H1 (cell line): ENCODE measurements at regions not wholly inside any gene's neighbourhood (a gene's known extent, or its start where the extent isn't known, plus 50 kb on each side); places are given as distances from the start of the nearest gene placed in this dataset.

Experiments used
- CBX5 ChIP-seq: fragments of 300-800, 300-1000 bp; sonication (generic); IDR thresholded peaks from 2 replicates; pipeline ENCODE4 v1.7.1; 2016; ENCODE audit warnings: antibody characterized with exemption, low read length, low read depth
- HDAC2 ChIP-seq, 2 experiments: fragments of 300-600 bp in 1 of 2; sonication (generic) in 1 of 2; IDR thresholded peaks; 2 replicates each; pipeline ENCODE4 v1.6.1; 2011 to 2012; ENCODE audit warnings: low read depth in 2 of 2, low read length in 2 of 2, mild to moderate bottlenecking in 2 of 2, moderate library complexity in 2 of 2, borderline replicate concordance in 1 of 2, inconsistent platforms in 1 of 2

DNA sequence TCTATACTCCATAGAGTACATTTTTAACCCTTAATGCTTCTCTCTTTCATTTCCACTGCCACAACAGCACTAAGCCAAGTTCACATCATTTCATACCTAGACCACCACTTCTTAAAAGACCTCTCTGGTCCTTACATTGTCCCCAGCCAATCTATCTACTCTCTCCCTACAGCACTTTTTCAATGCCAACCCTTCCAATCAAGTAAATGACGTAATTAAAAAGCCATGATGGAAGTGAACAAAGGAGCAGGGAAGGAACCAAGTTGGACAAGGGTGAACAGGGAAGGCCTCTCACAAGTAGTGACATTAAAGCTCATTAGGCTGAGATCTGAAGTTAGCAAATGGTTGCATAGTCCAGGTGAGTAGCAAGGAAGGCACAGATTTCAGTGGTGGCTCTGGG, 195.1 kb upstream of the CCDC150 start (continued):
- TF ChIP-seq HDAC2 (IDR thresholded peaks at IDR 0.05; ENCODE audit: borderline replicate concordance in 1 of 2, low read depth in 2 of 2, low read length in 2 of 2) (no peak), CBX5 (no peak)
- TF ChIP-seq, all 59 proteins: peak for 0
